GM23338 (cell line): ENCODE measurements at regions not wholly inside any gene's neighbourhood (a gene's known extent, or its start where the extent isn't known, plus 50 kb on each side); places are given as distances from the start of the nearest gene placed in this dataset.

Source experiments
- ATAC-seq: fragments of 200-7000 bp; cut with Tn5 transposase; 3 replicates; pipeline ENCODE4 v1.9.1; 2020
- DNase-seq: peaks from one replicate; pipeline ENCODE4 v3.0.0-alpha.2; 2015; ENCODE audit warnings: low spot score
- H2AFZ ChIP-seq: fragments of 200-600 bp; sonication (generic); 2 replicates; pipeline ENCODE4 v1.8.0; 2016; ENCODE audit warnings: antibody characterized with exemption, mild to moderate bottlenecking, moderate library complexity
- H3F3A ChIP-seq: fragments of 200-600 bp; sonication (generic); replicated peaks from 2 replicates; pipeline ENCODE4 v1.8.0; 2017; ENCODE audit warnings: antibody characterized with exemption, mixed run types, low read depth
- H3K27ac ChIP-seq: fragments of 200-600 bp; sonication (generic); 2 replicates; pipeline ENCODE4 v1.6.1; 2016; ENCODE audit warnings: low read depth
- H3K27me3 ChIP-seq: fragments of 200-600 bp; sonication (generic); 2 replicates; pipeline ENCODE4 v1.8.0; 2016; ENCODE audit warnings: mild to moderate bottlenecking, mixed run types, moderate library complexity; ENCODE audit not compliant: insufficient read depth
- H3K36me3 ChIP-seq: fragments of 200-600 bp; sonication (generic); 2 replicates; pipeline ENCODE4 v1.8.0; 2016; ENCODE audit warnings: mild to moderate bottlenecking; ENCODE audit not compliant: insufficient read depth
- H3K4me1 ChIP-seq: fragments of 200-600 bp; sonication (generic); 2 replicates; pipeline ENCODE4 v1.8.0; 2016; ENCODE audit warnings: mild to moderate bottlenecking, moderate library complexity; ENCODE audit not compliant: insufficient read depth
- H3K4me2 ChIP-seq: fragments of 200-600 bp; sonication (generic); 2 replicates; pipeline ENCODE4 v1.7.1; 2017; ENCODE audit warnings: mixed run types
- H3K4me3 ChIP-seq: fragments of 200-600 bp; sonication (generic); 2 replicates; pipeline ENCODE4 v1.6.1; 2016; ENCODE audit warnings: mixed run types
- H3K79me2 ChIP-seq: fragments of 200-600 bp; sonication (generic); replicated peaks from 2 replicates; pipeline ENCODE4 v1.8.0; 2017; ENCODE audit warnings: mild to moderate bottlenecking; ENCODE audit not compliant: insufficient read depth
- H3K9me2 ChIP-seq: fragments of 200-600 bp; sonication (generic); 2 replicates; pipeline ENCODE4 v1.8.0; 2017; ENCODE audit not compliant: insufficient read depth
- H4K20me1 ChIP-seq: fragments of 200-600 bp; sonication (generic); replicated peaks from 2 replicates; pipeline ENCODE4 v1.8.0; 2017; ENCODE audit warnings: mild to moderate bottlenecking; ENCODE audit not compliant: insufficient read depth
- H3K27ac Mint-ChIP-seq: 2 replicates; pipeline ENCODE4 v1.8.0; 2020; ENCODE audit warnings: inconsistent platforms, mild to moderate bottlenecking, moderate library complexity, mixed read lengths
- H3K27me3 Mint-ChIP-seq: 3 replicates; pipeline ENCODE4 v1.8.0; 2022; ENCODE audit warnings: low read depth, mild to moderate bottlenecking, moderate library complexity, mixed read lengths, inconsistent platforms; ENCODE audit not compliant: insufficient read depth, poor library complexity
- H3K36me3 Mint-ChIP-seq: 3 replicates; pipeline ENCODE4 v1.8.0; 2021; ENCODE audit warnings: low read depth, mild to moderate bottlenecking, inconsistent platforms, moderate library complexity, mixed read lengths
- H3K4me1 Mint-ChIP-seq: 3 replicates; pipeline ENCODE4 v1.8.0; 2020; ENCODE audit warnings: mild to moderate bottlenecking, inconsistent platforms, mixed read lengths
- H3K4me3 Mint-ChIP-seq: 3 replicates; pipeline ENCODE4 v1.8.0; 2021; ENCODE audit warnings: moderate library complexity, mild to moderate bottlenecking, inconsistent platforms, mixed read lengths
- H3K9me3 Mint-ChIP-seq: 3 replicates; pipeline ENCODE4 v1.8.0; 2020; ENCODE audit warnings: moderate library complexity, mild to moderate bottlenecking, inconsistent platforms, mixed read lengths
- CREB1 ChIP-seq: fragments of 250-450 bp; sonication (Bioruptor Pico); IDR thresholded peaks from 2 replicates; pipeline ENCODE4 v1.5.0; 2020; ENCODE audit warnings: low read depth, mild to moderate bottlenecking, moderate library complexity
- CTCF ChIP-seq, 2 experiments: fragments of 200-600 bp in 1 of 2; sonication (generic) in 1 of 2; conservative IDR thresholded peaks; 2 replicates each; pipeline versions ENCODE4 v1.5.1 to v1.6.1; 2016 to 2017; ENCODE audit warnings: antibody characterized with exemption in 2 of 2, low read depth in 2 of 2, mild to moderate bottlenecking in 2 of 2, moderate library complexity in 1 of 2
- ETS1 ChIP-seq: IDR thresholded peaks from 2 replicates; pipeline ENCODE4 v1.6.1; 2016; ENCODE audit warnings: antibody characterized with exemption
- EZH2 ChIP-seq: fragments of 200-600 bp; sonication (generic); IDR thresholded peaks from one replicate; pipeline ENCODE4 v1.8.0; 2017; ENCODE audit warnings: antibody characterized with exemption, mild to moderate bottlenecking, low read depth; ENCODE audit not compliant: unreplicated experiment
- EZH2phosphoT487 ChIP-seq: fragments of 200-600 bp; sonication (generic); IDR thresholded peaks from one replicate; pipeline ENCODE4 v1.8.1; 2018; ENCODE audit warnings: antibody characterized with exemption; ENCODE audit not compliant: unreplicated experiment
- JUNB ChIP-seq: IDR thresholded peaks from one replicate; pipeline ENCODE4 v1.6.1; 2016; ENCODE audit warnings: antibody characterized with exemption; ENCODE audit not compliant: unreplicated experiment
- NANOG ChIP-seq: IDR thresholded peaks from 2 replicates; pipeline ENCODE4 v1.6.1; 2016; ENCODE audit warnings: antibody characterized with exemption, borderline replicate concordance
- POLR2AphosphoS5 ChIP-seq: IDR thresholded peaks from 2 replicates; pipeline ENCODE4 v1.6.1; 2016; ENCODE audit warnings: antibody characterized with exemption, low read depth
- STAT1 ChIP-seq: IDR thresholded peaks from one replicate; pipeline ENCODE4 v1.6.1; 2016; ENCODE audit warnings: antibody characterized with exemption; ENCODE audit not compliant: unreplicated experiment
- ZNF114 ChIP-seq: fragments of 250-450 bp; sonication (Bioruptor Pico); IDR thresholded peaks from 2 replicates; pipeline ENCODE4 v1.5.0; 2020; ENCODE audit warnings: mild to moderate bottlenecking, moderate library complexity
- ZNF331 ChIP-seq: fragments of 250-450 bp; sonication (Bioruptor Pico); IDR thresholded peaks from 2 replicates; pipeline ENCODE4 v1.5.0; 2020; ENCODE audit warnings: low read depth, mild to moderate bottlenecking, moderate library complexity
- TF ChIP-seq, protein P1 (sequence below): fragments of 250-450 bp; sonication (Bioruptor Pico); IDR thresholded peaks from 2 replicates; pipeline ENCODE4 v1.5.0; 2020; ENCODE audit warnings: mild to moderate bottlenecking, moderate library complexity

DNA sequence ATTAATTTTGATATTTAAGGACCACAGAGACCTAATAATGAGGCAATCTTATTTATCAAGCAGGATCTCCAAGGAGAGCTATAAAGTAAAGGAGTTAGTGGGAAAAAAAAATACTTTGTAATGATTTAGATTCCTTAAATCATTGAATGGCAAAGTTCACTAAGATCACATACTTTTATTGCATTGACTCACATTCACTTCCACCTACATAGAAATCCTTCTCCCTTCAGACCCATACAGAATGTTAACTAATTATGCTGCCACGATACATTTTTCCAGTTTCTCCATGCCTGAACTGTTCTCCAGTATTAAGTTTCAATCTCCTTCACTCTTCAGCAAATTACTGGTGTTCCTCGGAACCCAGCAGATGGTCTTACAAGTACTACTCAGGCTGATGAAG, 388.7 kb downstream of the EFNA5 start:
- H3K36me3 Mint-ChIP-seq, result no peaks in the 10 kb centered on the region
- H3K4me1 Mint-ChIP-seq, result peaks cover 4% of the 10 kb centered on the region; the same call in 1 of the 3 replicates
- no peak overlapping the region for H3K4me2 ChIP-seq
- no peak overlapping the region for H2AFZ ChIP-seq
- no peak for TF ChIP-seq STAT1
- no peak for TF ChIP-seq ZNF114 (CRISPR knock-in tag)
- no peaks in the 10 kb centered on the region for H3K79me2 ChIP-seq
- H3K4me3 Mint-ChIP-seq, result no peak overlapping the region
- H3K36me3 ChIP-seq, result no peaks in the 10 kb centered on the region
- no peak overlapping the region for H3K27ac ChIP-seq
- H3K9me3 Mint-ChIP-seq, result no peaks in the 10 kb centered on the region
- no peaks in the 10 kb centered on the region for H4K20me1 ChIP-seq
- H3K27ac Mint-ChIP-seq, result no peak overlapping the region
- H3K27me3 Mint-ChIP-seq, result peaks cover 2% of the 10 kb centered on the region
- H3K4me1 ChIP-seq, result 0 out of 2 replicates have a peak, but pooled peaks cover 5% of the 10 kb centered on the region
- no peaks in the 10 kb centered on the region for H3K27me3 ChIP-seq
- no peak for ATAC-seq
- H3K4me3 ChIP-seq, result no peak overlapping the region
- H3F3A ChIP-seq, result no peaks in the 10 kb centered on the region
- H3K9me2 ChIP-seq, result no peaks in the 10 kb centered on the region
- no peak for DNase-seq

GRCh38 chr5:107278774-107279173, 392.0 kb downstream of the EFNA5 start:
- no peak for ATAC-seq
- no peak overlapping the region for H2AFZ ChIP-seq
- Mint-ChIP-seq H3K4me1 (peaks cover 11% of the 10 kb centered on the region), H3K36me3 (no peaks in the 10 kb centered on the region), H3K27me3 (peaks cover 2% of the 10 kb centered on the region), H3K4me3 (no peak overlapping the region), H3K27ac (no peak overlapping the region), H3K9me3 (no peaks in the 10 kb centered on the region)
- H3K4me1 ChIP-seq, result 0 out of 2 replicates have a peak, but pooled peaks cover 5% of the 10 kb centered on the region
- no peaks in the 10 kb centered on the region for H3K79me2 ChIP-seq
- H3K36me3 ChIP-seq, result no peaks in the 10 kb centered on the region
- no peaks in the 10 kb centered on the region for H4K20me1 ChIP-seq
- DNase-seq, result no peak
- H3K27ac ChIP-seq, result no peak overlapping the region
- no peaks in the 10 kb centered on the region for H3F3A ChIP-seq
- no peak overlapping the region for H3K4me3 ChIP-seq
- H3K9me2 ChIP-seq, result no peaks in the 10 kb centered on the region
- no peaks in the 10 kb centered on the region for H3K27me3 ChIP-seq
- H3K4me2 ChIP-seq, result no peak overlapping the region
- TF ChIP-seq CTCF (conservative IDR thresholded peaks at IDR 0.05; ENCODE audit: low read depth in 2 of 2), result no peak
- TF ChIP-seq POLR2AphosphoS5, result no peak
- no peak for TF ChIP-seq ZNF114 (CRISPR knock-in tag)
- no peak for TF ChIP-seq EZH2phosphoT487
- no peak for TF ChIP-seq ETS1
- TF ChIP-seq STAT1, result no peak
- TF ChIP-seq EZH2, result no peak
- TF ChIP-seq NANOG, result no peak
- TF ChIP-seq, protein P1, sequence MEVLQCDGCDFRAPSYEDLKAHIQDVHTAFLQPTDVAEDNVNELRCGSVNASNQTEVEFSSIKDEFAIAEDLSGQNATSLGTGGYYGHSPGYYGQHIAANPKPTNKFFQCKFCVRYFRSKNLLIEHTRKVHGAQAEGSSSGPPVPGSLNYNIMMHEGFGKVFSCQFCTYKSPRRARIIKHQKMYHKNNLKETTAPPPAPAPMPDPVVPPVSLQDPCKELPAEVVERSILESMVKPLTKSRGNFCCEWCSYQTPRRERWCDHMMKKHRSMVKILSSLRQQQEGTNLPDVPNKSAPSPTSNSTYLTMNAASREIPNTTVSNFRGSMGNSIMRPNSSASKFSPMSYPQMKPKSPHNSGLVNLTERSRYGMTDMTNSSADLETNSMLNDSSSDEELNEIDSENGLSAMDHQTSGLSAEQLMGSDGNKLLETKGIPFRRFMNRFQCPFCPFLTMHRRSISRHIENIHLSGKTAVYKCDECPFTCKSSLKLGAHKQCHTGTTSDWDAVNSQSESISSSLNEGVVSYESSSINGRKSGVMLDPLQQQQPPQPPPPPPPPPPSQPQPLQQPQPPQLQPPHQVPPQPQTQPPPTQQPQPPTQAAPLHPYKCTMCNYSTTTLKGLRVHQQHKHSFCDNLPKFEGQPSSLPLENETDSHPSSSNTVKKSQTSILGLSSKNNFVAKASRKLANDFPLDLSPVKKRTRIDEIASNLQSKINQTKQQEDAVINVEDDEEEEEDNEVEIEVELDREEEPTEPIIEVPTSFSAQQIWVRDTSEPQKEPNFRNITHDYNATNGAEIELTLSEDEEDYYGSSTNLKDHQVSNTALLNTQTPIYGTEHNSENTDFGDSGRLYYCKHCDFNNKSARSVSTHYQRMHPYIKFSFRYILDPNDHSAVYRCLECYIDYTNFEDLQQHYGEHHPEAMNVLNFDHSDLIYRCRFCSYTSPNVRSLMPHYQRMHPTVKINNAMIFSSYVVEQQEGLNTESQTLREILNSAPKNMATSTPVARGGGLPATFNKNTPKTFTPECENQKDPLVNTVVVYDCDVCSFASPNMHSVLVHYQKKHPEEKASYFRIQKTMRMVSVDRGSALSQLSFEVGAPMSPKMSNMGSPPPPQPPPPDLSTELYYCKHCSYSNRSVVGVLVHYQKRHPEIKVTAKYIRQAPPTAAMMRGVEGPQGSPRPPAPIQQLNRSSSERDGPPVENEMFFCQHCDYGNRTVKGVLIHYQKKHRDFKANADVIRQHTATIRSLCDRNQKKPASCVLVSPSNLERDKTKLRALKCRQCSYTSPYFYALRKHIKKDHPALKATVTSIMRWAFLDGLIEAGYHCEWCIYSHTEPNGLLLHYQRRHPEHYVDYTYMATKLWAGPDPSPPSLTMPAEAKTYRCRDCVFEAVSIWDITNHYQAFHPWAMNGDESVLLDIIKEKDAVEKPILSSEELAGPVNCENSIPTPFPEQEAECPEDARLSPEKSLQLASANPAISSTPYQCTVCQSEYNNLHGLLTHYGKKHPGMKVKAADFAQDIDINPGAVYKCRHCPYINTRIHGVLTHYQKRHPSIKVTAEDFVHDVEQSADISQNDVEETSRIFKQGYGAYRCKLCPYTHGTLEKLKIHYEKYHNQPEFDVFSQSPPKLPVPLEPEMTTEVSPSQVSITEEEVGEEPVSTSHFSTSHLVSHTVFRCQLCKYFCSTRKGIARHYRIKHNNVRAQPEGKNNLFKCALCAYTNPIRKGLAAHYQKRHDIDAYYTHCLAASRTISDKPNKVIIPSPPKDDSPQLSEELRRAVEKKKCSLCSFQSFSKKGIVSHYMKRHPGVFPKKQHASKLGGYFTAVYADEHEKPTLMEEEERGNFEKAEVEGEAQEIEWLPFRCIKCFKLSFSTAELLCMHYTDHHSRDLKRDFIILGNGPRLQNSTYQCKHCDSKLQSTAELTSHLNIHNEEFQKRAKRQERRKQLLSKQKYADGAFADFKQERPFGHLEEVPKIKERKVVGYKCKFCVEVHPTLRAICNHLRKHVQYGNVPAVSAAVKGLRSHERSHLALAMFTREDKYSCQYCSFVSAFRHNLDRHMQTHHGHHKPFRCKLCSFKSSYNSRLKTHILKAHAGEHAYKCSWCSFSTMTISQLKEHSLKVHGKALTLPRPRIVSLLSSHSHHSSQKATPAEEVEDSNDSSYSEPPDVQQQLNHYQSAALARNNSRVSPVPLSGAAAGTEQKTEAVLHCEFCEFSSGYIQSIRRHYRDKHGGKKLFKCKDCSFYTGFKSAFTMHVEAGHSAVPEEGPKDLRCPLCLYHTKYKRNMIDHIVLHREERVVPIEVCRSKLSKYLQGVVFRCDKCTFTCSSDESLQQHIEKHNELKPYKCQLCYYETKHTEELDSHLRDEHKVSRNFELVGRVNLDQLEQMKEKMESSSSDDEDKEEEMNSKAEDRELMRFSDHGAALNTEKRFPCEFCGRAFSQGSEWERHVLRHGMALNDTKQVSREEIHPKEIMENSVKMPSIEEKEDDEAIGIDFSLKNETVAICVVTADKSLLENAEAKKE (CRISPR knock-in tag), result no peak
- TF ChIP-seq CREB1 (CRISPR knock-in tag), result no peak
- no peak for TF ChIP-seq ZNF331 (CRISPR knock-in tag)
- no peak for TF ChIP-seq JUNB
